ENCODE measurements at regions not wholly inside any gene's neighbourhood (a gene's known extent, or its start where the extent isn't known, plus 50 kb on each side); places are given as distances from the start of the nearest gene placed in this dataset.

DNA sequence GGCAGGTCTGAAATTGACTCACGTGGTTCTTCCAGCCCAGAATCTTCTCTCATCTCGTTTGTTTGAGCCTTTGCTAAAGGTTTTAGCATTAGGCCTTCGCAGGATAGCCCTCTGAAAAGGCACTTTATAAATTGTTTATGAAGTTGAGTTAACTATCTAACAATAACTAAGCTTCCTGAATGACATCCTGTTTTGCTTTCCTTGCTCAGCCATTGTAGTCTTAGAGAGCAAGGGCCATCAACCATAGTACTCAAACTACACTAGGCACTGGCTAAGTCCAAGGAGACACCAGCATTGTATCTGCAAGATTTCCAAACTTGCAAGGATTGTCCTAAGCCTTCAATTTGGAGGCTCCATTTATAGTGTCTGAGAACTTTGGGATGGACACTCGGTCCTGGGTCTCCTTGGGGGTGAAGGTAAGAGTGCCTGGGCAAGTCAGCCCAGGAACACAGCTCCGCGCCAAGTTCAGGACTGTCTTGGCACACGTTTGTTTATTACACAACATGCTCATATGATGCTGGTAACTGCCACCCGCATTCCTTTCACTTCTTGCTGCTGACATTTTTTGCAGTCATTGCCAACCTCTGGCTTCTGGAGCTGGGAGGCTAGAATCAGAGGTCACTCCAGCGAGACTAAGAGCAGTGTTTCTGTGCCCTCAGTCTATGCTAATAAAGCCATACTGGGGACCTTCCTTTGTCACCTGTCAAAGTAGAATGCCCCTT is 151.1 kb downstream of the ESM1 start:
- TF ChIP-seq CTCF (IDR thresholded peaks at IDR 0.05) = no peak
- no peak for TF ChIP-seq SIN3A (IDR thresholded peaks at IDR 0.05; ENCODE audit: borderline replicate concordance, low read depth, low read length)
- TF ChIP-seq, protein P1, sequence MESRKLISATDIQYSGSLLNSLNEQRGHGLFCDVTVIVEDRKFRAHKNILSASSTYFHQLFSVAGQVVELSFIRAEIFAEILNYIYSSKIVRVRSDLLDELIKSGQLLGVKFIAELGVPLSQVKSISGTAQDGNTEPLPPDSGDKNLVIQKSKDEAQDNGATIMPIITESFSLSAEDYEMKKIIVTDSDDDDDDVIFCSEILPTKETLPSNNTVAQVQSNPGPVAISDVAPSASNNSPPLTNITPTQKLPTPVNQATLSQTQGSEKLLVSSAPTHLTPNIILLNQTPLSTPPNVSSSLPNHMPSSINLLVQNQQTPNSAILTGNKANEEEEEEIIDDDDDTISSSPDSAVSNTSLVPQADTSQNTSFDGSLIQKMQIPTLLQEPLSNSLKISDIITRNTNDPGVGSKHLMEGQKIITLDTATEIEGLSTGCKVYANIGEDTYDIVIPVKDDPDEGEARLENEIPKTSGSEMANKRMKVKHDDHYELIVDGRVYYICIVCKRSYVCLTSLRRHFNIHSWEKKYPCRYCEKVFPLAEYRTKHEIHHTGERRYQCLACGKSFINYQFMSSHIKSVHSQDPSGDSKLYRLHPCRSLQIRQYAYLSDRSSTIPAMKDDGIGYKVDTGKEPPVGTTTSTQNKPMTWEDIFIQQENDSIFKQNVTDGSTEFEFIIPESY (IDR thresholded peaks at IDR 0.05; ENCODE audit: borderline replicate concordance, low read depth) = no peak
- TF ChIP-seq POLR2AphosphoS5 (IDR thresholded peaks at IDR 0.05; ENCODE audit: low read depth, low read length) = no peak
- TF ChIP-seq JUND (IDR thresholded peaks at IDR 0.05) = no peak
- no peak for TF ChIP-seq CHD2 (IDR thresholded peaks at IDR 0.05; ENCODE audit: low read length, partially characterized antibody)
- TF ChIP-seq YY1 (IDR thresholded peaks at IDR 0.05; ENCODE audit: low read depth) = no peak
- TF ChIP-seq USF2 (IDR thresholded peaks at IDR 0.05; ENCODE audit: borderline replicate concordance, low read depth, low read length) = no peak
- no peak for TF ChIP-seq TAF1 (IDR thresholded peaks at IDR 0.05; ENCODE audit: borderline replicate concordance, low read depth, low read length)
- no peak for TF ChIP-seq FOXJ3 (CRISPR knock-in tag; IDR thresholded peaks at IDR 0.05)
- TF ChIP-seq EP300 (IDR thresholded peaks at IDR 0.05; ENCODE audit: borderline replicate concordance in 1 of 2, low read depth in 1 of 2, low read length in 1 of 2) = no peak
- no peak for TF ChIP-seq RFX5 (IDR thresholded peaks at IDR 0.05; ENCODE audit: low read length)
- no peak for TF ChIP-seq NRF1 (IDR thresholded peaks at IDR 0.05; ENCODE audit: low read depth, low read length)

Data from SK-N-SH (cell line).